ENCODE measurements at regions not wholly inside any gene's neighbourhood (a gene's known extent, or its start where the extent isn't known, plus 50 kb on each side); places are given as distances from the start of the nearest gene placed in this dataset.

GRCh38 chr7:26440233-26441001 is 148.8 kb downstream of the SNX10 start:
- no peak for TF ChIP-seq CTCF (IDR thresholded peaks at IDR 0.05)
- TF ChIP-seq POLR2A (IDR thresholded peaks at IDR 0.05), result no peak
- no peak for TF ChIP-seq EP300 (IDR thresholded peaks at IDR 0.05)
